ENCODE measurements at regions not wholly inside any gene's neighbourhood (a gene's known extent, or its start where the extent isn't known, plus 50 kb on each side); places are given as distances from the start of the nearest gene placed in this dataset.

- Histone ChIP-seq H3K9me3 (ENCODE audit: insufficient read depth, low read length) (no peaks in the 10 kb centered on the region), H3K4me3 (ENCODE audit: low read length) (no peak overlapping the region), H3K4me1 (ENCODE audit: low read length) (no peaks in the 10 kb centered on the region), H2AFZ (ENCODE audit: low read depth, low read length) (no peak overlapping the region), H3K27ac (ENCODE audit: low read length) (no peak overlapping the region), H3K36me3 (replicated peaks; ENCODE audit: low read depth, low read length) (no peaks in the 10 kb centered on the region), H3K9ac (ENCODE audit: low read length) (no peak overlapping the region), H4K20me1 (ENCODE audit: insufficient read depth, low read length) (no peaks in the 10 kb centered on the region), H3K27me3 (ENCODE audit: low read depth, low read length) (no peaks in the 10 kb centered on the region), H3K4me2 (ENCODE audit: low read length) (no peak overlapping the region), H3K79me2 (ENCODE audit: low read length) (no peaks in the 10 kb centered on the region)
- TF ChIP-seq, protein P1, sequence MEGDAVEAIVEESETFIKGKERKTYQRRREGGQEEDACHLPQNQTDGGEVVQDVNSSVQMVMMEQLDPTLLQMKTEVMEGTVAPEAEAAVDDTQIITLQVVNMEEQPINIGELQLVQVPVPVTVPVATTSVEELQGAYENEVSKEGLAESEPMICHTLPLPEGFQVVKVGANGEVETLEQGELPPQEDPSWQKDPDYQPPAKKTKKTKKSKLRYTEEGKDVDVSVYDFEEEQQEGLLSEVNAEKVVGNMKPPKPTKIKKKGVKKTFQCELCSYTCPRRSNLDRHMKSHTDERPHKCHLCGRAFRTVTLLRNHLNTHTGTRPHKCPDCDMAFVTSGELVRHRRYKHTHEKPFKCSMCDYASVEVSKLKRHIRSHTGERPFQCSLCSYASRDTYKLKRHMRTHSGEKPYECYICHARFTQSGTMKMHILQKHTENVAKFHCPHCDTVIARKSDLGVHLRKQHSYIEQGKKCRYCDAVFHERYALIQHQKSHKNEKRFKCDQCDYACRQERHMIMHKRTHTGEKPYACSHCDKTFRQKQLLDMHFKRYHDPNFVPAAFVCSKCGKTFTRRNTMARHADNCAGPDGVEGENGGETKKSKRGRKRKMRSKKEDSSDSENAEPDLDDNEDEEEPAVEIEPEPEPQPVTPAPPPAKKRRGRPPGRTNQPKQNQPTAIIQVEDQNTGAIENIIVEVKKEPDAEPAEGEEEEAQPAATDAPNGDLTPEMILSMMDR (IDR thresholded peaks at IDR 0.05; ENCODE audit: low read depth, low read length): no peak
- no peak for TF ChIP-seq EZH2phosphoT487 (IDR thresholded peaks at IDR 0.05; ENCODE audit: low read depth)
Observed at GRCh38 chr21:36643374-36644250, 55.3 kb upstream of the SIM2 start.

GRCh38 chr21:36646011-36646410, 52.9 kb upstream of the SIM2 start:
- TF ChIP-seq EZH2phosphoT487 (IDR thresholded peaks at IDR 0.05; ENCODE audit: low read depth): no peak
- TF ChIP-seq, protein P1 (IDR thresholded peaks at IDR 0.05; ENCODE audit: low read depth, low read length): no peak
- Histone ChIP-seq H3K9me3 (ENCODE audit: insufficient read depth, low read length) (no peaks in the 10 kb centered on the region), H3K9ac (ENCODE audit: low read length) (no peak overlapping the region), H2AFZ (ENCODE audit: low read depth, low read length) (no peak overlapping the region), H4K20me1 (ENCODE audit: insufficient read depth, low read length) (no peaks in the 10 kb centered on the region), H3K4me3 (ENCODE audit: low read length) (no peak overlapping the region), H3K27me3 (ENCODE audit: low read depth, low read length) (no peaks in the 10 kb centered on the region), H3K36me3 (replicated peaks; ENCODE audit: low read depth, low read length) (no peaks in the 10 kb centered on the region), H3K4me1 (ENCODE audit: low read length) (no peaks in the 10 kb centered on the region), H3K79me2 (ENCODE audit: low read length) (no peaks in the 10 kb centered on the region), H3K27ac (ENCODE audit: low read length) (no peak overlapping the region), H3K4me2 (ENCODE audit: low read length) (no peak overlapping the region)

DNA sequence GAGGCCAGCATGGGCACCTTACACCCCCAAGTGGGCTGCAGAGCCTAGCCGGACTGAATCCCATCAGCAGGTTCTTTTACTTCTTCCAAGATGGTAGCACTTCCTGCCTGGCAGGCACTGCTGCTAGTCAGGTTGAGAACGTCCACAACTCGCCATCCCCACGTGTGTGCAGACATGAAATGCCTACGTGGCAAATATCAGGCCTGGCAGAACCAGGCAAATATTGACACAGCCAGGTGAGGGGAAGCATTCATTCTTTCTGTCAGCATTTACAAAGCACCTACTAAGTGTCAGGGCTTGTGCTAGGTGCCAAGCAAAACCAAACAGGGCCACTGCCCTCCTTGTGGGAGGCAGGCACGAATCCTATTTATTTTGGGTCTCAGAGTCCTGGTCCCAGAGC, 52.3 kb upstream of the SIM2 start:
- H3K9ac ChIP-seq (ENCODE audit: low read length): no peak overlapping the region
- H2AFZ ChIP-seq (ENCODE audit: low read depth, low read length): no peak overlapping the region
- no peak overlapping the region for H3K4me2 ChIP-seq (ENCODE audit: low read length)
- H3K79me2 ChIP-seq (ENCODE audit: low read length): no peaks in the 10 kb centered on the region
- H4K20me1 ChIP-seq (ENCODE audit: insufficient read depth, low read length): no peaks in the 10 kb centered on the region
- no peaks in the 10 kb centered on the region for H3K4me1 ChIP-seq (ENCODE audit: low read length)
- H3K4me3 ChIP-seq (ENCODE audit: low read length): no peak overlapping the region
- no peak overlapping the region for H3K27ac ChIP-seq (ENCODE audit: low read length)
- no peaks in the 10 kb centered on the region for H3K36me3 ChIP-seq (replicated peaks; ENCODE audit: low read depth, low read length)
- no peaks in the 10 kb centered on the region for H3K27me3 ChIP-seq (ENCODE audit: low read depth, low read length)
- no peaks in the 10 kb centered on the region for H3K9me3 ChIP-seq (ENCODE audit: insufficient read depth, low read length)
- TF ChIP-seq EZH2phosphoT487 (IDR thresholded peaks at IDR 0.05; ENCODE audit: low read depth): no peak

GRCh38 chr21:36647279-36648093, 51.4 kb upstream of the SIM2 start:
- H3K4me1 ChIP-seq (ENCODE audit: low read length): no peaks in the 10 kb centered on the region
- TF ChIP-seq, protein P1 (IDR thresholded peaks at IDR 0.05; ENCODE audit: low read depth, low read length): no peak
- no peak for TF ChIP-seq EZH2phosphoT487 (IDR thresholded peaks at IDR 0.05; ENCODE audit: low read depth)
- H3K27ac ChIP-seq (ENCODE audit: low read length): no peak overlapping the region
- no peaks in the 10 kb centered on the region for H3K79me2 ChIP-seq (ENCODE audit: low read length)
- no peaks in the 10 kb centered on the region for H3K9me3 ChIP-seq (ENCODE audit: insufficient read depth, low read length)
- H3K27me3 ChIP-seq (ENCODE audit: low read depth, low read length): no peaks in the 10 kb centered on the region
- no peak overlapping the region for H3K9ac ChIP-seq (ENCODE audit: low read length)
- H3K4me3 ChIP-seq (ENCODE audit: low read length): no peak overlapping the region
- no peaks in the 10 kb centered on the region for H3K36me3 ChIP-seq (replicated peaks; ENCODE audit: low read depth, low read length)
- no peak overlapping the region for H3K4me2 ChIP-seq (ENCODE audit: low read length)
- no peaks in the 10 kb centered on the region for H4K20me1 ChIP-seq (ENCODE audit: insufficient read depth, low read length)
- no peak overlapping the region for H2AFZ ChIP-seq (ENCODE audit: low read depth, low read length)
